Fibroblast of lung (primary cell): ENCODE measurements at regions not wholly inside any gene's neighbourhood (a gene's known extent, or its start where the extent isn't known, plus 50 kb on each side); places are given as distances from the start of the nearest gene placed in this dataset.

ENCODE experiments used
- DNase-seq, 2 donors: peaks; one replicate each; pipeline versions ENCODE4 v3.0.0 to v3.0.0-alpha.2; 2010; ENCODE audit warnings: low read depth in 2 of 2
- H2AFZ ChIP-seq: 2 replicates; pipeline ENCODE4 v1.5.1; 2012; ENCODE audit warnings: low read length, control low read depth, inconsistent platforms
- H3K27ac ChIP-seq: 2 replicates; pipeline ENCODE4 v1.5.1; 2011; ENCODE audit warnings: low read length, control low read depth; ENCODE audit not compliant: insufficient read depth
- H3K27me3 ChIP-seq: 2 replicates; pipeline ENCODE4 v1.5.1; 2011; ENCODE audit warnings: mild to moderate bottlenecking, low read length; ENCODE audit not compliant: control insufficient read depth, insufficient read depth
- H3K36me3 ChIP-seq: 2 replicates; pipeline ENCODE4 v1.5.1; 2011; ENCODE audit warnings: low read length; ENCODE audit not compliant: control insufficient read depth, insufficient read depth
- H3K4me1 ChIP-seq: 2 replicates; pipeline ENCODE4 v1.5.1; 2011; ENCODE audit warnings: low read length; ENCODE audit not compliant: control insufficient read depth, insufficient read depth; ENCODE audit errors: extremely low read depth
- H3K4me2 ChIP-seq: 2 replicates; pipeline ENCODE4 v1.5.1; 2011; ENCODE audit warnings: low read length, control low read depth; ENCODE audit not compliant: insufficient read depth; ENCODE audit errors: extremely low read depth
- H3K4me3 ChIP-seq, 4 experiments: fragments of 200-600 bp in 1 of 4; sonication (generic) in 1 of 4; replicated peaks in 1 of 4; 2 replicates each; pipeline ENCODE4 v1.5.1; 2011 to 2016; ENCODE audit warnings: low read length in 4 of 4, low read depth in 3 of 4, mild to moderate bottlenecking in 3 of 4, control low read depth in 2 of 4, inconsistent platforms in 1 of 4, mixed read lengths in 1 of 4; ENCODE audit not compliant: insufficient read depth in 1 of 4; ENCODE audit errors: control extremely low read depth in 1 of 4
- H3K79me2 ChIP-seq: 2 replicates; pipeline ENCODE4 v1.5.1; 2012; ENCODE audit warnings: mild to moderate bottlenecking, low read length, inconsistent platforms; ENCODE audit not compliant: control insufficient read depth, insufficient read depth
- H3K9ac ChIP-seq: 2 replicates; pipeline ENCODE4 v1.5.1; 2011; ENCODE audit warnings: mild to moderate bottlenecking, low read length, control low read depth; ENCODE audit not compliant: insufficient read depth
- H3K9me3 ChIP-seq: 2 replicates; pipeline ENCODE4 v1.5.1; 2012; ENCODE audit warnings: low read depth, low read length; ENCODE audit not compliant: control insufficient read depth, insufficient read depth
- H4K20me1 ChIP-seq: 2 replicates; pipeline ENCODE4 v1.5.1; 2011; ENCODE audit warnings: low read length; ENCODE audit not compliant: control insufficient read depth, insufficient read depth; ENCODE audit errors: extremely low read depth
- EZH2 ChIP-seq: IDR thresholded peaks from 2 replicates; pipeline ENCODE4 v1.5.1; 2012; ENCODE audit warnings: low read length, control low read depth, mild to moderate bottlenecking; ENCODE audit errors: missing control alignments
- TF ChIP-seq, protein P1 (sequence below), 2 donors: IDR thresholded peaks in 1 of 2; conservative IDR thresholded peaks in 1 of 2; 1 replicate in 1 of 2; 2 replicates in 1 of 2; pipeline ENCODE4 v1.5.1; 2011 to 2012; ENCODE audit warnings: low read length in 2 of 2, control low read depth in 1 of 2, inconsistent platforms in 1 of 2, low read depth in 1 of 2, mild to moderate bottlenecking in 1 of 2

GRCh38 chr5:62000646-62001045, 305.4 kb upstream of the KIF2A start:
- H3K36me3 ChIP-seq: no peaks in the 10 kb centered on the region
- no peak overlapping the region for H3K4me3 ChIP-seq
- no peak overlapping the region for H3K27ac ChIP-seq
- no peaks in the 10 kb centered on the region for H3K9me3 ChIP-seq
- no peak overlapping the region for H3K9ac ChIP-seq
- TF ChIP-seq EZH2: no peak
- TF ChIP-seq, protein P1, sequence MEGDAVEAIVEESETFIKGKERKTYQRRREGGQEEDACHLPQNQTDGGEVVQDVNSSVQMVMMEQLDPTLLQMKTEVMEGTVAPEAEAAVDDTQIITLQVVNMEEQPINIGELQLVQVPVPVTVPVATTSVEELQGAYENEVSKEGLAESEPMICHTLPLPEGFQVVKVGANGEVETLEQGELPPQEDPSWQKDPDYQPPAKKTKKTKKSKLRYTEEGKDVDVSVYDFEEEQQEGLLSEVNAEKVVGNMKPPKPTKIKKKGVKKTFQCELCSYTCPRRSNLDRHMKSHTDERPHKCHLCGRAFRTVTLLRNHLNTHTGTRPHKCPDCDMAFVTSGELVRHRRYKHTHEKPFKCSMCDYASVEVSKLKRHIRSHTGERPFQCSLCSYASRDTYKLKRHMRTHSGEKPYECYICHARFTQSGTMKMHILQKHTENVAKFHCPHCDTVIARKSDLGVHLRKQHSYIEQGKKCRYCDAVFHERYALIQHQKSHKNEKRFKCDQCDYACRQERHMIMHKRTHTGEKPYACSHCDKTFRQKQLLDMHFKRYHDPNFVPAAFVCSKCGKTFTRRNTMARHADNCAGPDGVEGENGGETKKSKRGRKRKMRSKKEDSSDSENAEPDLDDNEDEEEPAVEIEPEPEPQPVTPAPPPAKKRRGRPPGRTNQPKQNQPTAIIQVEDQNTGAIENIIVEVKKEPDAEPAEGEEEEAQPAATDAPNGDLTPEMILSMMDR (conservative IDR thresholded peaks at IDR 0.05 in 1 of 2, IDR thresholded peaks at IDR 0.05 in 1 of 2; ENCODE audit: low read depth in 1 of 2, low read length in 2 of 2): no peak
- H3K79me2 ChIP-seq: no peaks in the 10 kb centered on the region
- no peak overlapping the region for H2AFZ ChIP-seq
- no peak for DNase-seq
- H3K27me3 ChIP-seq: no peaks in the 10 kb centered on the region
- H3K4me2 ChIP-seq: no peak overlapping the region
- H3K4me1 ChIP-seq: no peaks in the 10 kb centered on the region
- no peaks in the 10 kb centered on the region for H4K20me1 ChIP-seq

GRCh38 chr5:62001640-62002039, 304.4 kb upstream of the KIF2A start:
- Histone ChIP-seq H3K79me2 (no peaks in the 10 kb centered on the region), H2AFZ (no peak overlapping the region), H3K27me3 (no peaks in the 10 kb centered on the region), H3K9ac (no peak overlapping the region), H3K27ac (no peak overlapping the region), H4K20me1 (no peaks in the 10 kb centered on the region), H3K4me1 (no peaks in the 10 kb centered on the region), H3K4me2 (no peak overlapping the region), H3K36me3 (no peaks in the 10 kb centered on the region), H3K9me3 (no peaks in the 10 kb centered on the region), H3K4me3 (no peak overlapping the region)
- TF ChIP-seq, protein P1 (conservative IDR thresholded peaks at IDR 0.05 in 1 of 2, IDR thresholded peaks at IDR 0.05 in 1 of 2; ENCODE audit: low read depth in 1 of 2, low read length in 2 of 2): no peak
- TF ChIP-seq EZH2: no peak
- no peak for DNase-seq

DNA sequence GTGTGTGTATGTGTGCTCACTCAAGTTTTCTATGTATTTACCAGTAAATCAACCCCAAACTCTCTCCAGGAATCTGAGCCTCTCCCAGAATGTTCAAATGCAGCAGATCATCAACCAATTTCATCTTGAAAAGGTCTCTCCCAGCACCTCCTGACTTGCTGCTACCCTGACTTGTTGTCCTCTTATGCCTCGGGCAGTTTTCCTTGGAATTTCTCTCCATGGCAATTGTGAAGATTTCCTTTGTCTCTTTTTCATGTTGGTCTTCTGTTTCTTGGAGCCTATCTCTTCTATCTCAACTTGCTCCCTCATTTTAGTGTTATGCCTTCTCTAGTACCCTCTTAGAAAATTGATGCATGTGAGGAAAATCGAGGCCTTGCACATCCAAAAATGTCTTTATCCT, 303.6 kb upstream of the KIF2A start:
- Histone ChIP-seq H3K36me3 (no peaks in the 10 kb centered on the region), H3K9me3 (no peaks in the 10 kb centered on the region)

More for the DNA sequence above, 303.6 kb upstream of the KIF2A start:
- no peak overlapping the region for H2AFZ ChIP-seq
- H3K4me3 ChIP-seq: no peak overlapping the region
- peaks cover under 1% of the 10 kb centered on the region for H3K27me3 ChIP-seq
- TF ChIP-seq, protein P1 (conservative IDR thresholded peaks at IDR 0.05 in 1 of 2, IDR thresholded peaks at IDR 0.05 in 1 of 2; ENCODE audit: low read depth in 1 of 2, low read length in 2 of 2): no peak
- TF ChIP-seq EZH2: no peak
- no peak overlapping the region for H3K27ac ChIP-seq
- no peak overlapping the region for H3K9ac ChIP-seq
- H3K79me2 ChIP-seq: no peaks in the 10 kb centered on the region
- no peaks in the 10 kb centered on the region for H3K4me1 ChIP-seq
- H4K20me1 ChIP-seq: no peaks in the 10 kb centered on the region
- DNase-seq: no peak
- H3K4me2 ChIP-seq: no peak overlapping the region
